Neural cell (in vitro differentiated cells): ENCODE measurements at regions not wholly inside any gene's neighbourhood (a gene's known extent, or its start where the extent isn't known, plus 50 kb on each side); places are given as distances from the start of the nearest gene placed in this dataset.

Source experiments
- H2AFZ ChIP-seq: fragments of 200-600, 300-800 bp; sonication (generic), shearing (Covaris generic); 2 replicates; pipeline ENCODE4 v1.6.0; 2014; ENCODE audit warnings: low read depth, mild to moderate bottlenecking, antibody characterized with exemption, low read length, moderate library complexity
- H3F3A ChIP-seq: fragments of 200-600 bp; shearing (Covaris generic); 2 replicates; pipeline ENCODE4 v1.6.1; 2016; ENCODE audit warnings: mild to moderate bottlenecking, moderate library complexity, mixed read lengths, antibody characterized with exemption, low read length; ENCODE audit not compliant: insufficient read depth, poor library complexity, severe bottlenecking
- H3K27ac ChIP-seq: fragments of 200-600, 300-800 bp; sonication (generic), shearing (Covaris generic); 2 replicates; pipeline ENCODE4 v1.5.1; 2014; ENCODE audit warnings: mild to moderate bottlenecking, low read length, moderate library complexity
- H3K27me3 ChIP-seq: fragments of 300-800, 200-600 bp; sonication (generic), shearing (Covaris generic); 2 replicates; pipeline ENCODE4 v1.6.0; 2014; ENCODE audit warnings: mild to moderate bottlenecking, low read depth, low read length, moderate library complexity; ENCODE audit not compliant: insufficient read depth
- H3K36me3 ChIP-seq: fragments of 300-800, 200-600 bp; sonication (generic), shearing (Covaris generic); 2 replicates; pipeline ENCODE4 v1.5.1; 2014; ENCODE audit warnings: mild to moderate bottlenecking, antibody characterized with exemption, low read length, moderate library complexity; ENCODE audit not compliant: insufficient read depth
- H3K4me2 ChIP-seq: fragments of 300-800, 200-600 bp; sonication (generic), shearing (Covaris generic); 2 replicates; pipeline ENCODE4 v1.6.0; 2014; ENCODE audit warnings: mild to moderate bottlenecking, low read length
- H3K4me3 ChIP-seq: fragments of 300-800, 200-600 bp; sonication (generic), shearing (Covaris generic); 2 replicates; pipeline ENCODE4 v1.5.1; 2014; ENCODE audit warnings: mild to moderate bottlenecking, low read length, moderate library complexity
- H3K79me2 ChIP-seq: fragments of 200-600 bp; shearing (Covaris generic); replicated peaks from 2 replicates; pipeline ENCODE4 v1.6.0; 2014; ENCODE audit warnings: mild to moderate bottlenecking, low read length, moderate library complexity; ENCODE audit not compliant: insufficient read depth
- H3K9ac ChIP-seq: fragments of 300-800, 200-600 bp; sonication (generic), shearing (Covaris generic); 2 replicates; pipeline ENCODE4 v1.6.1; 2016; ENCODE audit warnings: mild to moderate bottlenecking, low read length, mixed read lengths
- H3K9me2 ChIP-seq: fragments of 200-600 bp; shearing (Covaris generic); 2 replicates; pipeline ENCODE4 v1.6.1; 2016; ENCODE audit warnings: mild to moderate bottlenecking, low read length, mixed read lengths; ENCODE audit not compliant: insufficient read depth
- H3K9me3 ChIP-seq: fragments of 200-600, 300-800 bp; sonication (generic), shearing (Covaris generic); 2 replicates; pipeline ENCODE4 v1.6.1; 2016; ENCODE audit warnings: mild to moderate bottlenecking, mixed run types, low read length, moderate library complexity, mixed read lengths
- H4K20me1 ChIP-seq: fragments of 200-600 bp; shearing (Covaris generic); 2 replicates; pipeline ENCODE4 v1.6.1; 2016; ENCODE audit warnings: mild to moderate bottlenecking, mixed run types; ENCODE audit not compliant: insufficient read depth
- CTCF ChIP-seq: fragments of 450-650 bp; IDR thresholded peaks from 2 replicates; pipeline ENCODE4 v1.5.1; 2014; ENCODE audit warnings: antibody characterized with exemption, mild to moderate bottlenecking, moderate library complexity; ENCODE audit not compliant: poor library complexity, severe bottlenecking
- EP300 ChIP-seq: fragments of 450-650 bp; conservative IDR thresholded peaks from 2 replicates; pipeline ENCODE4 v1.6.1; 2014; ENCODE audit warnings: antibody characterized with exemption, mild to moderate bottlenecking, moderate library complexity; ENCODE audit not compliant: poor library complexity, severe bottlenecking
- EZH2 ChIP-seq: fragments of 200-600, 300-800 bp; shearing (Covaris generic), sonication (generic); IDR thresholded peaks from 2 replicates; pipeline ENCODE4 v1.6.1; 2014; ENCODE audit warnings: antibody characterized with exemption, low read length, borderline replicate concordance, mild to moderate bottlenecking; ENCODE audit not compliant: insufficient read depth, poor library complexity, severe bottlenecking
- MXI1 ChIP-seq: fragments of 450-650 bp; conservative IDR thresholded peaks from 2 replicates; pipeline ENCODE4 v1.6.1; 2014; ENCODE audit warnings: antibody characterized with exemption, mild to moderate bottlenecking; ENCODE audit not compliant: poor library complexity, severe bottlenecking
- POLR2AphosphoS5 ChIP-seq: IDR thresholded peaks from 2 replicates; pipeline ENCODE4 v1.6.1; 2012
- RAD21 ChIP-seq: fragments of 450-650 bp; conservative IDR thresholded peaks from 2 replicates; pipeline ENCODE4 v1.6.1; 2014; ENCODE audit warnings: antibody characterized with exemption, mild to moderate bottlenecking, moderate library complexity
- REST ChIP-seq: IDR thresholded peaks from 2 replicates; pipeline ENCODE4 v1.6.1; 2012; ENCODE audit warnings: borderline replicate concordance
- SMC3 ChIP-seq: fragments of 450-650 bp; conservative IDR thresholded peaks from 2 replicates; pipeline ENCODE4 v1.6.1; 2014; ENCODE audit warnings: antibody characterized with exemption, mild to moderate bottlenecking, moderate library complexity; ENCODE audit not compliant: poor library complexity
- TAF1 ChIP-seq: IDR thresholded peaks from 2 replicates; pipeline ENCODE4 v1.6.1; 2012; ENCODE audit warnings: low read depth

GRCh38 chr2:146385031-146385430 lies 1459.8 kb upstream of the ACVR2A start:
- H3F3A ChIP-seq: no peaks in the 10 kb centered on the region
- no peaks in the 10 kb centered on the region for H3K36me3 ChIP-seq
- H3K9ac ChIP-seq: no peak overlapping the region
- no peak overlapping the region for H2AFZ ChIP-seq
- H3K27ac ChIP-seq: no peak overlapping the region
- no peak overlapping the region for H3K4me3 ChIP-seq
- no peak overlapping the region for H3K4me2 ChIP-seq
- no peaks in the 10 kb centered on the region for H3K9me2 ChIP-seq
- TF ChIP-seq REST (no peak), TAF1 (no peak)
- H3K9me3 ChIP-seq: no peaks in the 10 kb centered on the region
- H3K27me3 ChIP-seq: no peaks in the 10 kb centered on the region
- no peaks in the 10 kb centered on the region for H4K20me1 ChIP-seq
- no peaks in the 10 kb centered on the region for H3K79me2 ChIP-seq

GRCh38 chr2:146376511-146377064 lies 1468.2 kb upstream of the ACVR2A start:
- no peak for TF ChIP-seq TAF1
- no peak for TF ChIP-seq EP300
- TF ChIP-seq MXI1: no peak
- TF ChIP-seq RAD21: no peak
- TF ChIP-seq POLR2AphosphoS5: no peak
- no peak for TF ChIP-seq EZH2
- no peak for TF ChIP-seq REST
- no peak for TF ChIP-seq CTCF
- TF ChIP-seq SMC3: no peak
- H3K9ac ChIP-seq: no peak overlapping the region
- H3K36me3 ChIP-seq: no peaks in the 10 kb centered on the region
- no peaks in the 10 kb centered on the region for H4K20me1 ChIP-seq
- no peaks in the 10 kb centered on the region for H3K27me3 ChIP-seq
- no peaks in the 10 kb centered on the region for H3F3A ChIP-seq
- no peaks in the 10 kb centered on the region for H3K9me2 ChIP-seq
- H3K4me2 ChIP-seq: no peak overlapping the region
- no peak overlapping the region for H3K4me3 ChIP-seq
- H3K9me3 ChIP-seq: no peaks in the 10 kb centered on the region
- H3K79me2 ChIP-seq: no peaks in the 10 kb centered on the region
- no peak overlapping the region for H3K27ac ChIP-seq
- no peak overlapping the region for H2AFZ ChIP-seq
